Right lung (tissue), 2 donors: ENCODE measurements at regions not wholly inside any gene's neighbourhood (a gene's known extent, or its start where the extent isn't known, plus 50 kb on each side); places are given as distances from the start of the nearest gene placed in this dataset.
"Not testable (repeated sequence)": the region's sequence is repeated elsewhere in the genome, so short reads cannot be mapped to it uniquely, and the experiment has no call there.

Experiments
- DNase-seq, 2 donors: peaks; one replicate each; pipeline ENCODE4 v3.0.0-alpha.2; 2013

- no peak for DNase-seq
These were observed 410.3 kb downstream of the SLC6A15 start for GRCh38 chr12:84502180-84502860.

DNA sequence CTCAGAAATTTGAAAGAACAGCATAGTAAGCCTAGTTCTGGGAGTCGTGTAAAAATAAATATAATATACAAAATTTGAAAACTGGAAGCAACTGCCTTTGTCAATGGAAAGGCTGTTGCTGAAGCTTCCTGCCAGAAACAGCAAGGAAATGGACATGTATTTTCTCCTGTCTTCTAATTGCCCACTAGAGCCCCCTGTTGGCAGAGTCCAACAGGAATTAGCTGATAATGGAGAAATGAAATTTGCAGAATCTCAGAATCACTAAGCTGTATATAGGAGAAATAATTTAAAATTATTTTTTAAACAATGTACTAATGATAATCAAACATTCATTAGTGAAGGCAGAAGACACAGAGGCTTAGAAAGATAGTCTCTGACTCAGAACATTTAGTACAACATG lies 414.8 kb downstream of the SLC6A15 start:
- DNase-seq, result no peak

GRCh38 chr12:84495711-84496110 lies 416.9 kb downstream of the SLC6A15 start:
- no peak for DNase-seq

GRCh38 chr12:84492351-84492883 lies 420.2 kb downstream of the SLC6A15 start:
- no peak for DNase-seq

DNA sequence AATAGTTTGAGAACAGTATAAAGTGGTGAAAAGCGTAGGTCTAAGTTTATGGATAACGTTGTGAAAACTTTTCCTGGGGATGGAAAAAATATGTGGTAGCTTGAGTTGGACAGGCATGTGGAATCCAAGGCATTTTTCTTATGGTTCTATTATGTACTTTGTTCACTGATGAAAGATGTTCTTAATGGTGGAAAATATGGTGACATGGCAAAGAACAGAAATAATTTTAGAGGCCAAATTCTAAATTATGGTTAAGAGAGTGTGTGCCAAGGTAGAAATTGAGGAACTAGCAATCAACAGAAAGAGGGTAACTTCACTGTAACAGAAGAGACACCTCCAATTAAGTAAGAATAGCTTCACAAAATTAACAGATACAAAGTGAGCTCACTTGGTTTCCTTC lies 427.8 kb downstream of the SLC6A15 start:
- DNase-seq, result no peak

GRCh38 chr12:84480803-84481202 lies 431.8 kb downstream of the SLC6A15 start:
- no peak for DNase-seq

- no peak for DNase-seq
These were observed 442.2 kb downstream of the SLC6A15 start for GRCh38 chr12:84470361-84470760.

GRCh38 chr12:84464616-84465015 lies 448.0 kb downstream of the SLC6A15 start:
- DNase-seq, result no peak

DNA sequence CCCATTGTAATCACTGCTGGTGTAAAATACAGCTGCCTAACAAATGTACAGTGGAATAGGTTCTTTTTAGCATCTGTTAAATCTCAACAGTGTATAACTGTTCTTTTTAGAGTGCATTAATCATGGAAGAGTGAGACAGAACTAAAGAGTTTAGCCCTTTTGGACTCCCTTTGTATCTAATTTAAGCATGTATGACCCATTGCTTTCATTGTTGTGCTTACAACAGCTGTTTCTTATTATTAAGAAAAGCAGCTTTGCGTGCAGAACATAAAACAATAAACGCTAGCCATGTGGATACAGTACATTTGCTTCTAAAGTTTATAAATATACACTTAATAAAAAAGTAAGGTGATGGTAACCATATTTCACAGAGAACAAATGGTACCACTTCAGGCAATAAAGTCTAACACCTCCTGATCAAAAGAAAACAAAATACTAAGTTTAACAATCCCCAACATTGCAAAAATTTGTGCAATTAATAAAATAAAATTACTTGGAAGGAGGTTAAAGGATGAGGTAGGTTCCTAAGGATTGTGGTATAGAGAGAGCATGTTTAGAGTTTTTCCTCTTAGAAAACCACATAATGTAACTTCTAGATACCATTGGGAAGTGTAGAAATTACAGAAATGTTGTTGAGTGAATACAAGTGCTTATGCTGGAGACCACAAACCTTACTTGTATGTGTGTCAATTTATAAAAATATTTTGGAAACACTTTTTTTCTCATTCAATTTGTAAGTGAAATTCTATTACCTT lies 448.7 kb downstream of the SLC6A15 start:
- peak in 1 of 2 donors; percentile 10 for DNase-seq

DNA sequence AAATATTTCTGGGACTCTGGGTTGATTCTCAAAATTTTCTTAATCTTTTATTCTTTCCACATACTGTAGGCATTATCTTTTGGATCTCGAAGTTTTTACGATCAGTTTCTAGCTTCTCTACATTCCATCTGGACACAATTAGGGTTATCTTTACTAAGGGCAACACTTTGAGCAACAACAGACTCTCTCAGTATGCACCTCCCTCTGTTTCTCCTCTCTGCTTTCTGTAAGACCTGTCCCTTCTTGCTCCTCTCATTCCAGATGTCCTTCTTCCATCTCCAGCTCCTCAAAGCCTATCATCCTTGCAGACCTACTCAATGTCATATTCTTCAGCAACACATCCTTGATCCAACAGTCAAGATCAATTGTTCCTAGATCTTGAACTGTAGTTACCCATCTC lies 457.0 kb downstream of the SLC6A15 start:
- DNase-seq, result no peak

DNA sequence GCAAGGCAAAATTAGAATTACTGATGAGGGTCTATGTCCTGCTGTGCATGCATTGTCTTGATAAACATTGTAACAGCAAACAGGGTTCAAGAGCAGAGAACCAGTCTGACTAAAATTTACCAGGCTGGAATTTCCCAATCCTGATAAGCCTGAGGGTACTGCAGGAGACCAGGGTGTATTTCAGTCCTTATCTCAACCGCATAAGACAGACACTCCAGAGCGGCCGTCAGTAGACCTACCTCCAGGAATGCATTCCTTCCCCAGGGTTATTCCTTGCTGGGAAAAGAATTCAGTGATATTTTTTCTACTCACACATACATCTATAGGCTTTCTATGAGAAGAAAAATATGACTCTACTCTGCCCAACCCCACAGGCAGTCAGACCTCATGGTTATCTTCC lies 466.1 kb downstream of the SLC6A15 start:
- not testable (repeated sequence) for DNase-seq

DNA sequence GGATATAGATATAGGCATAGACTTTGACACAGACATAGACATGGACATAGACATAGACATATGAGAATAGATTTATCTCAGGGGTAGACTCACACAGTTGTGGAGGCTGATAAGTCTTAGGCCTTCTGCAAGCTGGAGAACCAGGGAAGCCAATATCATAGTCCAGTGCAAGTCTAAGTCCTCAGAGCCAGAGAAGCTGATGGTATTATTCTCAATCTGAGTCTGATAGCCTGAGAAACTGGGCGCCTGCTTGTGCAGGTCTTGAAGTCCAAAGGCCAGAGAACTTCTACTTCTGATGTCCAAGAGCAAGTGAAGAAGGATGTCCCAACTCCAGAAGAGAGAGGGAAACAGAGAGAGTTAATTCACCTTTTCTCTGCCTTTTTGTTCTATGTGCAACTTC lies 476.5 kb downstream of the SLC6A15 start:
- DNase-seq, result no peak

DNA sequence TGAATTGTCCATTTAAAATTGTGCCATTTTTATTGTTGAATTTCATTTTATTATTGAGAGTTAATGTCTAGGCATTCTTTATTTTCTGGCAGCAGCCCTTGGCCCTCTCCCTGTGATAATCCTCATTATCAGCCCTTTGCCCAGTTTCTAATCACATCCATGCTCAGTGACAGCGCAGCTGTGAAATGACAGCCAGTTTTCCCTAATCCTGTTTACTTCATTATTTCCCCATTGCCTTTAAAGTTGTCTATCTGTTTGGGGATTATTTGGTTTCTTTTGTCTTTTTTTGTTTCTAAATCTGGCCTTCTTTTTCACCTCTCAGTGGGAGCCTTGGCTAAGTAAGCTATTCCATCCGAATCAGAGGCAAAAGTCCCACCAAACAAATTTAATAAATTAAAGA lies 476.9 kb downstream of the SLC6A15 start:
- no peak for DNase-seq

- no peak for DNase-seq
These were observed 490.3 kb downstream of the SLC6A15 start for GRCh38 chr12:84422340-84422739.

- no peak for DNase-seq
These were observed 491.5 kb downstream of the SLC6A15 start for GRCh38 chr12:84421103-84421502.

DNA sequence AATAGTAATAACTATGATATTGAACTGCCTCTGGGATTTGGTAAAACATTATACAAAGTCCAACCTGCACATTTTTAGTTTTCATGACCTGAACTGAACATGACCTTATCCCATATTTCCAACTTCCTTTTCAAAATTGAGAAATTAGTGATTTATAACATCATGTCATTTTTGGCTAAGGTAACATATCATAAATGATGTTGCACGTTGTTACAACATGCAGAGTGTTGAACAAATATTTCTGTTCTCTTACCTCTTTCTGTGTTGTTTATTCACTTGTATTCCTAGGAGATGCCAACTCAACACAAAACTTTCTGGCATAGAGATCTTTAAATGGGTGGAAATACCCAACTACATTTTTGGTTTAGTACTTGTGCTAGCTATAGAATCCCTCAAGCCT lies 496.0 kb downstream of the SLC6A15 start:
- DNase-seq, result no peak

DNA sequence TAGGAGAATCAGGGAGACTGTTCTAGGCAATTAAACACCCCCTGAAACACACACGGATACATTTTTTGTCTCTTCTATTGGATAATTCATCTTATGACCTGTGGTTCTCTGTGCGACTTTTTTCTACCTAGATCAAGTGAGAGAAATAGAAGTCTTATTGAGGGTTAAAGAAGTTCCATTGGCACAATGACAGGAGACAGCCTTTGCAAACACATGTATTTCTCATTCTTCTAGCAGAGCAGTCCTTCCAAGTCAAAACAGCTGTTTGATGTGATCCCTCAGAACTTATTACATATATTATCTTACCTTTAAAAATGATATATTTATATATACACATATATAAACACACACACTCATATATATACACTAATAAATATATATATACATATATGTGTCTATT lies 496.7 kb downstream of the SLC6A15 start:
- DNase-seq, result no peak

- no peak for DNase-seq
These were observed 498.9 kb downstream of the SLC6A15 start for GRCh38 chr12:84413656-84414055.

- no peak for DNase-seq
These were observed 500.4 kb downstream of the SLC6A15 start for GRCh38 chr12:84412226-84412625.

- no peak for DNase-seq
These were observed 501.6 kb downstream of the SLC6A15 start for GRCh38 chr12:84411031-84411430.

GRCh38 chr12:84408936-84409335 lies 503.7 kb downstream of the SLC6A15 start:
- no peak for DNase-seq

DNA sequence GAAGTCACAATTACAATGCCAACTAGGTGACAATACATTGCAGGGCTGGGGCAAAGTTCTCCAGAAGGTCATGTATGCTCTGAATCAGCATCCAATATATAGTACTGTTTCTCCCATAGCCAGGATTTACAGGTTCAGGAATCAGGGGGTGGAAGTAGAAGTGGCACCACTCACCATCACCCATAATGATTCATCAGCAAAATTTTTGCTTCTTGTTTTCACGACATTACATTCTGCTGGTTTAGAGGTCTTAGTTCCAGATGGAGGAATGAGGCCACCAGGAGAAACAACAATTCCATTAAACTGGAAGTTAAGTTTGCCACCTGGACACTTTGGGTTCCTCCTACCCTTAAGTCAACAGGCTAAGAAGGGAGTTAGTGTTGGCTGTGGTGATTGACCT lies 505.9 kb downstream of the SLC6A15 start:
- DNase-seq, result not testable (repeated sequence)

DNA sequence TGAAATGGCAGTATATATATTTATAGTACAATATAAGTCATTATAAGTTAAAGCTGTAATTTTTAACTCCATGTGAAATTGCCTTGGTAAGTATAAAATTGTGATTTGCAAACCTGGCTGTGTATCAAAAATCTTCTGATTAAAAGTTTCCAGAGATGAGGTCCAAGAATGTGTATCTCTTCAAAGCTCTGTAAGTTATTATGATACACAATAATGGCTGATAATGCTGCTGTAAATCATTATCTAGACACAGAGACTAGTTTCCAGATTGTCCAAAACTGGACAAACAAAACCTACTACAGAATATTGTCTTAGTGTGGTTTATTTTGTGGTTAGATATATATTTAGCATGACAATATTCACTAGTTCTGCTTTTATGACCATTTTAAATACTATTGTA lies 514.8 kb downstream of the SLC6A15 start:
- peak; percentile 53 to 55 for DNase-seq
